ENCODE measurements at regions not wholly inside any gene's neighbourhood (a gene's known extent, or its start where the extent isn't known, plus 50 kb on each side); places are given as distances from the start of the nearest gene placed in this dataset.

- TF ChIP-seq POLR2A (IDR thresholded peaks at IDR 0.05): no peak
- TF ChIP-seq, protein P1, sequence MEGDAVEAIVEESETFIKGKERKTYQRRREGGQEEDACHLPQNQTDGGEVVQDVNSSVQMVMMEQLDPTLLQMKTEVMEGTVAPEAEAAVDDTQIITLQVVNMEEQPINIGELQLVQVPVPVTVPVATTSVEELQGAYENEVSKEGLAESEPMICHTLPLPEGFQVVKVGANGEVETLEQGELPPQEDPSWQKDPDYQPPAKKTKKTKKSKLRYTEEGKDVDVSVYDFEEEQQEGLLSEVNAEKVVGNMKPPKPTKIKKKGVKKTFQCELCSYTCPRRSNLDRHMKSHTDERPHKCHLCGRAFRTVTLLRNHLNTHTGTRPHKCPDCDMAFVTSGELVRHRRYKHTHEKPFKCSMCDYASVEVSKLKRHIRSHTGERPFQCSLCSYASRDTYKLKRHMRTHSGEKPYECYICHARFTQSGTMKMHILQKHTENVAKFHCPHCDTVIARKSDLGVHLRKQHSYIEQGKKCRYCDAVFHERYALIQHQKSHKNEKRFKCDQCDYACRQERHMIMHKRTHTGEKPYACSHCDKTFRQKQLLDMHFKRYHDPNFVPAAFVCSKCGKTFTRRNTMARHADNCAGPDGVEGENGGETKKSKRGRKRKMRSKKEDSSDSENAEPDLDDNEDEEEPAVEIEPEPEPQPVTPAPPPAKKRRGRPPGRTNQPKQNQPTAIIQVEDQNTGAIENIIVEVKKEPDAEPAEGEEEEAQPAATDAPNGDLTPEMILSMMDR (IDR thresholded peaks at IDR 0.05): no peak
Measured at GRCh38 chr21:35926003-35926740, 134.2 kb downstream of the SETD4 start.
